Esophagus muscularis mucosa (tissue), 4 donors: ENCODE measurements at regions not wholly inside any gene's neighbourhood (a gene's known extent, or its start where the extent isn't known, plus 50 kb on each side); places are given as distances from the start of the nearest gene placed in this dataset.

Experiments used
- DNase-seq: peaks from one replicate; pipeline ENCODE4 v3.0.0-alpha.2; 2017; ENCODE audit errors: extremely low spot score
- H3K27ac ChIP-seq, 4 donors: fragments of 200-600 bp; sonication (generic); replicated peaks in 1 of 4; 1 replicate in 3 of 4; 2 replicates in 1 of 4; pipeline ENCODE4 v1.5.1; 2016 to 2019; ENCODE audit warnings: mild to moderate bottlenecking in 1 of 4
- H3K27me3 ChIP-seq, 4 donors: fragments of 200-600 bp; sonication (generic); one replicate each; pipeline versions ENCODE4 v1.5.1 to v1.6.0; 2016 to 2019
- H3K36me3 ChIP-seq, 4 donors: fragments of 200-600 bp; sonication (generic); one replicate each; pipeline ENCODE4 v1.5.1; 2016 to 2019
- H3K4me1 ChIP-seq, 4 donors: fragments of 200-600 bp; sonication (generic); one replicate each; pipeline ENCODE4 v1.5.1; 2016 to 2019
- H3K4me3 ChIP-seq, 4 donors: fragments of 200-600 bp; sonication (generic); 1 replicate in 2 of 4; 2 replicates in 2 of 4; pipeline ENCODE4 v1.5.1; 2016 to 2019; ENCODE audit warnings: mild to moderate bottlenecking in 4 of 4, moderate library complexity in 1 of 4
- H3K9me3 ChIP-seq, 4 donors: fragments of 200-600 bp; sonication (generic); 1 replicate in 3 of 4; 2 replicates in 1 of 4; pipeline ENCODE4 v1.5.1; 2016 to 2019
- EP300 ChIP-seq: sonication (generic); formaldehyde crosslinking; IDR thresholded peaks from one replicate; pipeline ENCODE4 v1.6.1; 2017; ENCODE audit warnings: antibody characterized with exemption
- POLR2A ChIP-seq: fragments of 450-650 bp; IDR thresholded peaks from one replicate; pipeline ENCODE4 v1.6.1; 2017; ENCODE audit warnings: antibody characterized with exemption, moderate library complexity, mild to moderate bottlenecking, low read depth
- POLR2AphosphoS5 ChIP-seq, 2 donors: sonication (generic); formaldehyde crosslinking; IDR thresholded peaks; one replicate each; pipeline ENCODE4 v1.6.1; 2017; ENCODE audit warnings: antibody characterized with exemption in 2 of 2
- WGBS: methylation state at CpG from one replicate; pipeline ENCODE4 v1.1.5; 2018; 5-methylcytosine and 5-hydroxymethylcytosine counted together
- intact Hi-C: fragments of 100-400 bp; cut with DNase I; formaldehyde crosslinking; loops from one replicate; pipeline ENCODE4 v1.15.1; 2023
- TF ChIP-seq, protein P1 (sequence below), 3 experiments: fragments of 200-600 bp in 2 of 3; fragments of 450-650 bp in 1 of 3; sonication (generic) in 2 of 3; IDR thresholded peaks; one replicate each; pipeline ENCODE4 v1.5.1; 2017 to 2019; ENCODE audit warnings: antibody characterized with exemption in 3 of 3, mild to moderate bottlenecking in 2 of 3, moderate library complexity in 1 of 3

DNA sequence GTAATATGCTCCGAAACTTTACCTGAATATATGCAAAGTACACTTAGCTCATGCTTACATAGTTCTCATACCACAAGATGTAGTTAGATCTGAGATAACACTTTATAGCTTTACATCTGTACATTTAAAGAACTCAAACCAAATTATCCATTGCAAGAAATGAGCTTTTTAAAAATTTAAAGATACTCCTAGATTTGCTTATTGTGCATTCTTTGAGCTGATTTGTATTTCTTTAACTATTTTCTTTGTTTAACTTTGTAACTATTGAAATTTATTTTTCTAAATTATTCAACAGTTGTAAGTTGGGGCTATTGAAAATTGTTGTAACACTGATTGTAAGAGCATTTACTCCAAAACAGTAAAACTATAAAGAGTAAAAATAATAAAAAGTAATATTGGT lies 340.2 kb upstream of the NOVA1 start:
- no peak for TF ChIP-seq POLR2A
- TF ChIP-seq POLR2AphosphoS5 (IDR thresholded peaks at IDR 0.05) = no peak
- TF ChIP-seq EP300 = no peak
- TF ChIP-seq, protein P1, sequence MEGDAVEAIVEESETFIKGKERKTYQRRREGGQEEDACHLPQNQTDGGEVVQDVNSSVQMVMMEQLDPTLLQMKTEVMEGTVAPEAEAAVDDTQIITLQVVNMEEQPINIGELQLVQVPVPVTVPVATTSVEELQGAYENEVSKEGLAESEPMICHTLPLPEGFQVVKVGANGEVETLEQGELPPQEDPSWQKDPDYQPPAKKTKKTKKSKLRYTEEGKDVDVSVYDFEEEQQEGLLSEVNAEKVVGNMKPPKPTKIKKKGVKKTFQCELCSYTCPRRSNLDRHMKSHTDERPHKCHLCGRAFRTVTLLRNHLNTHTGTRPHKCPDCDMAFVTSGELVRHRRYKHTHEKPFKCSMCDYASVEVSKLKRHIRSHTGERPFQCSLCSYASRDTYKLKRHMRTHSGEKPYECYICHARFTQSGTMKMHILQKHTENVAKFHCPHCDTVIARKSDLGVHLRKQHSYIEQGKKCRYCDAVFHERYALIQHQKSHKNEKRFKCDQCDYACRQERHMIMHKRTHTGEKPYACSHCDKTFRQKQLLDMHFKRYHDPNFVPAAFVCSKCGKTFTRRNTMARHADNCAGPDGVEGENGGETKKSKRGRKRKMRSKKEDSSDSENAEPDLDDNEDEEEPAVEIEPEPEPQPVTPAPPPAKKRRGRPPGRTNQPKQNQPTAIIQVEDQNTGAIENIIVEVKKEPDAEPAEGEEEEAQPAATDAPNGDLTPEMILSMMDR (IDR thresholded peaks at IDR 0.05) = no peak
- intact Hi-C loops = no loop called here
- 85% methylated on average over 1 of the region's 1 CpG for WGBS
- Histone ChIP-seq H3K27ac (no peak overlapping the region), H3K4me3 (no peak overlapping the region), H3K4me1 (no peaks in the 10 kb centered on the region), H3K36me3 (no peaks in the 10 kb centered on the region), H3K9me3 (no peaks in the 10 kb centered on the region), H3K27me3 (no peaks in the 10 kb centered on the region)
- DNase-seq = no peak

DNA sequence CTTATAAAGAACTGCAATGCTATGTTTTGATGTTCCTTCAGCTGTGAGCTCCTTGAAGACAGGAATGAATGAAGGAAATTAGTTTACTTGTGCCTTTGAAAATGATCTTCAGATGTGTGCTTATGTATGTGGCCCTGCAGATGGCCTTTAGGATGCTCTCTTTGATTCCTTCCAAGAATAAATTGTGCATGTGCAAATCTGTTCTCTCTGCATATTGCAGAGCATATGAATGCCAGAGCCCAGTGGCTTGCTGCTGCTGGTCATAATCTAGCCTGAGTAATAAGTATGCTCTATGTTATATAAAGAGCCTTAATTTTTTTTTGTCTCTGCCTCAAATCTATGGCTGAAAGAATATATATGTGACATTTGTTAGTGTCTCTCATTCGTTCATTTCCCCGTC lies 341.9 kb upstream of the NOVA1 start:
- DNase-seq = no peak
- H3K4me1 ChIP-seq = no peaks in the 10 kb centered on the region
- H3K27ac ChIP-seq = no peak overlapping the region
- intact Hi-C loops = no loop called here
- TF ChIP-seq POLR2A (no peak), POLR2AphosphoS5 (IDR thresholded peaks at IDR 0.05) (no peak), EP300 (no peak)
- TF ChIP-seq, protein P1 (IDR thresholded peaks at IDR 0.05) = no peak
- WGBS = 84% methylated on average over 2 of the region's 2 CpGs
- no peak overlapping the region for H3K4me3 ChIP-seq
- H3K36me3 ChIP-seq = no peaks in the 10 kb centered on the region
- no peaks in the 10 kb centered on the region for H3K27me3 ChIP-seq
- H3K9me3 ChIP-seq = no peaks in the 10 kb centered on the region

DNA sequence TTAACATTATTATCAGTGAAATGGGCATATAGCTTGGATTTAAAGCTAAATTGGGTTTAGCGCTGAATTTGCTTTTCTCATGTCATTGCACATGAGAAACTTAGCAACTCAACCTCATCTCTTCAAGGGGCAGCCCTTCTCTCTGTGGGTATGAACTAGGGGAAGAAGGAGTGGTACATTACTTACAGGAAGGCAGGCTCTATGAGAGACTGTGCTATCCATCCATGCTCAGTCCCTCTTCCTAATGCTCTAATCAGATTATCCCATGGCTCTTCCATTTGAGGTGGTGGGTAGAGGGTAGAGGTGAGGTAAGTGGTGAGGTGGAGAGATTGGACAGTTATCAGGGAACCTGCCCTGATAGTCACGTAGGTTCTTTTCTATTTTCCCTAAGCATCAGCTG lies 343.7 kb upstream of the NOVA1 start:
- intact Hi-C loops = no loop called here
- no peaks in the 10 kb centered on the region for H3K27me3 ChIP-seq
- no peak for TF ChIP-seq EP300
- TF ChIP-seq POLR2AphosphoS5 (IDR thresholded peaks at IDR 0.05) = no peak
- TF ChIP-seq POLR2A = no peak
- no peaks in the 10 kb centered on the region for H3K36me3 ChIP-seq
- no peaks in the 10 kb centered on the region for H3K9me3 ChIP-seq
- H3K27ac ChIP-seq = no peak overlapping the region
- H3K4me1 ChIP-seq = no peaks in the 10 kb centered on the region
- no peak for DNase-seq
- WGBS = 90% methylated on average over 2 of the region's 2 CpGs
- H3K4me3 ChIP-seq = no peak overlapping the region

DNA sequence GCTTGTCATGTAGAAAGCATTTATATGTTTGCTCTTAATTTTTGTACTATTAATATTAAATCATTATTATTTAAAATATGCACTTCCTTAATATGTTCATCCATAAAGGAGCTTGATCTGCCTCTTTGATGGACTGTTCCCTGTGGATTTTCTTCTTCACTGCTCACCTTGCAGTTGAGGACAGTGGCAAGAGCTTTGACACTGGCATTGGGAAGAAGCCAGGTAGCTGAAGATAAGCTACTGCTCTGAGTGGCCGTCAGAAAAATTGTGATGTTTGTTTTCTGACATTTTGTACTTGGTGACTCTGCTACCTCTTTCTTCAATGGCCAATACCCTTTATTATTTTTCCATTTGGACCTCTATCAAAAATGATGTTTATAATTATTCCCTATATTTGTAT lies 349.4 kb upstream of the NOVA1 start:
- TF ChIP-seq, protein P1 (IDR thresholded peaks at IDR 0.05) = no peak
- TF ChIP-seq EP300 (no peak), POLR2A (no peak), POLR2AphosphoS5 (IDR thresholded peaks at IDR 0.05) (no peak)
- Histone ChIP-seq H3K4me1 (no peaks in the 10 kb centered on the region), H3K4me3 (no peak overlapping the region), H3K27ac (no peak overlapping the region), H3K27me3 (no peaks in the 10 kb centered on the region), H3K9me3 (no peaks in the 10 kb centered on the region), H3K36me3 (no peaks in the 10 kb centered on the region)
- no peak for DNase-seq
- WGBS = 83% methylated on average over 1 of the region's 1 CpG
- intact Hi-C loops = no loop called here

DNA sequence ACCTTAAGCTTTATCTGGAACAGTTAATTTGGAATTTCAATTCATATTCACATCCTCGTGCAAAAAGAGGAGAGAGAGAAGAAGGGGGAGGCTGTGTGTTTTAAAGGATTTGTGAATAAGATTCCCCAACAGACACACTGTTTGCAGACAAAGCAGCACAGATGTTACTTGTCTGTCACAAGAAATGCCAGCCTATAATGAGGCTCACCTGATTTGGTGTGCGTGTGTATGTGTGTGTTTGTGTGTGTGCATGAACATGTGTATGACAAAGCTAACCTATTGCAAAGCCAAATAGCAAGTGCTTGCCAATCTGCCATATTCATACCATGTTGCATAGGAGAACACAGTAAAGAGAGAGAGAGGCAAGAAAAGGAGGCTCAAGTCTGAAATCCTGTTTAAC lies 361.6 kb upstream of the NOVA1 start:
- H3K36me3 ChIP-seq = no peaks in the 10 kb centered on the region
- no peak for DNase-seq
- intact Hi-C loops = no loop called here
- TF ChIP-seq, protein P1 (IDR thresholded peaks at IDR 0.05) = no peak
- TF ChIP-seq EP300 (no peak), POLR2A (no peak)
- no peak overlapping the region for H3K27ac ChIP-seq
- no peaks in the 10 kb centered on the region for H3K27me3 ChIP-seq
- no peaks in the 10 kb centered on the region for H3K4me1 ChIP-seq
- WGBS = 33% methylated on average over 2 of the region's 2 CpGs
- H3K9me3 ChIP-seq = no peaks in the 10 kb centered on the region
- no peak overlapping the region for H3K4me3 ChIP-seq
